Anterior cingulate cortex (tissue), 58 donors: ENCODE measurements at regions not wholly inside any gene's neighbourhood (a gene's known extent, or its start where the extent isn't known, plus 50 kb on each side); places are given as distances from the start of the nearest gene placed in this dataset.

Experiments
- DNase-seq, 58 donors: peaks; one replicate each; lab custom pipeline; 2025; lab: John Stamatoyannopoulos, UW

- DNase-seq: no peak
These were observed 57.7 kb upstream of the LRP1B start for GRCh38 chr2:142188562-142188961.

GRCh38 chr2:142180820-142181533 is 50.2 kb upstream of the LRP1B start:
- peak in 10 of 58 donors; percentile 1 to 24 (median 7) for DNase-seq
